ENCODE measurements at regions not wholly inside any gene's neighbourhood (a gene's known extent, or its start where the extent isn't known, plus 50 kb on each side); places are given as distances from the start of the nearest gene placed in this dataset.

GRCh38 chr12:107843351-107844311 is 69.1 kb downstream of the ASCL4 start:
- Histone ChIP-seq H3K9me3 (no peaks in the 10 kb centered on the region), H3K27me3 (peaks cover 11 to 95% (median 81%) of the 10 kb centered on the region in 7 donors), H3K4me3 (peak overlapping the region; percentile 18 to 48 (median 30)), H3K36me3 (no peaks in the 10 kb centered on the region), H3K4me1 (peaks cover 0 to 21% (median 16%) of the 10 kb centered on the region in 9 donors), H3K27ac (no peak overlapping the region)
- DNase-seq: no peak
- 2% methylated on average over 59 of the region's 59 CpGs for WGBS, 2 donors
- intact Hi-C loops (cut with DNase I): no loop called here
- no peak for TF ChIP-seq CTCF (IDR thresholded peaks at IDR 0.05)
- ATAC-seq: peak in 6 of 8 donors; percentile 28 to 44 (median 38)

GRCh38 chr12:107844312-107844921 is 69.9 kb downstream of the ASCL4 start:
- Histone ChIP-seq H3K4me3 (peak overlapping the region in 9 of 10 donors; percentile 21 to 48 (median 32)), H3K4me1 (peaks cover 0 to 21% (median 16%) of the 10 kb centered on the region in 9 donors), H3K36me3 (no peaks in the 10 kb centered on the region), H3K27ac (no peak overlapping the region), H3K9me3 (no peaks in the 10 kb centered on the region), H3K27me3 (peaks cover 11 to 98% (median 85%) of the 10 kb centered on the region in 7 donors)
- 1% methylated on average over 51 to 54 of the region's 54 CpGs for WGBS, 2 donors
- DNase-seq (no peak), ATAC-seq (peak in 4 of 8 donors; percentile 11 to 47 (median 28))
- no peak for TF ChIP-seq CTCF (IDR thresholded peaks at IDR 0.05)
- intact Hi-C loops (cut with DNase I): no loop called here

- intact Hi-C loops (cut with DNase I): no loop called here
- peak in 1 of 8 donors; percentile 57 for ATAC-seq
- Histone ChIP-seq H3K27ac (no peak overlapping the region), H3K9me3 (no peaks in the 10 kb centered on the region), H3K27me3 (peaks cover 11 to 94% (median 90%) of the 10 kb centered on the region in 7 donors), H3K36me3 (no peaks in the 10 kb centered on the region), H3K4me1 (peaks cover 0 to 21% (median 16%) of the 10 kb centered on the region in 9 donors), H3K4me3 (no peak overlapping the region)
- no peak for DNase-seq
- WGBS, 2 donors: 7% methylated on average over 50 to 51 of the region's 51 CpGs
- no peak for TF ChIP-seq CTCF (IDR thresholded peaks at IDR 0.05)
Measured at GRCh38 chr12:107845226-107845979, 70.9 kb downstream of the ASCL4 start.

Data from heart right ventricle (tissue), 16 donors.